GM21717 (cell line): ENCODE measurements at regions not wholly inside any gene's neighbourhood (a gene's known extent, or its start where the extent isn't known, plus 50 kb on each side); places are given as distances from the start of the nearest gene placed in this dataset.

Source experiments
- ATAC-seq: cut with Tn5 transposase; IDR thresholded peaks from one replicate; pipeline ENCODE4 v1.9.1; 2021; ENCODE audit warnings: mild to moderate bottlenecking, moderate library complexity; ENCODE audit not compliant: unreplicated experiment

DNA sequence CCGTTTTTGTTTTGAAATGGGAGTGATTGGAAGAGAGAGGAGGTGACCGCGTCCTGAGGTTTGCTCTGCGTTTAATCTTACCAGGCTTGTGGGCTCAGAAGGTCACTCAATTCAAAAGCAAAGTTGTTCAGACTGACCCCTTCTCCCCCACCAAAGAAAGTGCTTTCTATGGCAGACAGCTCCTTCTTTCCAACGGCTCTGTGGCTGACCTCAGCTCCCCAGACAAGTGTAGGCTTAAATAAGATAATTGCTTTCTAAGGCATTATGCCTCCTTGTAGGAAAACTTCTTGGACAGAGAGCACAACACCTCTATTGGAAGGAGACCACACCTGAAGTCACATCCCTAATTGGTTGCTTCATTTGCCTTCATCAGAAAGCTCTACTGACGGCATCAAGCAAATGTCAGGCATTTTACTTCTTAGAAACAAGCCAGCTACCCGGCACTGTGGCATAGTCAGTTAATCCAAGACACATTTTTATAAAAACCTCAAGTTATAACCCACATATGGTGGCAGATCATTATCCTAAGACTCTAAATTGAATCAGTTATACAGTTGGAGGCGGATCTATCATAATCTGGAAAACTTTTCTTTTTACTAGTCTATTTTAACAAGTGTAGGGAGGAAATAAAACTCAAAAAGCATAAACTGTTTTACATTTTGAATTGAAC lies 94.9 kb downstream of the TMEM174 start:
- no peak for ATAC-seq

DNA sequence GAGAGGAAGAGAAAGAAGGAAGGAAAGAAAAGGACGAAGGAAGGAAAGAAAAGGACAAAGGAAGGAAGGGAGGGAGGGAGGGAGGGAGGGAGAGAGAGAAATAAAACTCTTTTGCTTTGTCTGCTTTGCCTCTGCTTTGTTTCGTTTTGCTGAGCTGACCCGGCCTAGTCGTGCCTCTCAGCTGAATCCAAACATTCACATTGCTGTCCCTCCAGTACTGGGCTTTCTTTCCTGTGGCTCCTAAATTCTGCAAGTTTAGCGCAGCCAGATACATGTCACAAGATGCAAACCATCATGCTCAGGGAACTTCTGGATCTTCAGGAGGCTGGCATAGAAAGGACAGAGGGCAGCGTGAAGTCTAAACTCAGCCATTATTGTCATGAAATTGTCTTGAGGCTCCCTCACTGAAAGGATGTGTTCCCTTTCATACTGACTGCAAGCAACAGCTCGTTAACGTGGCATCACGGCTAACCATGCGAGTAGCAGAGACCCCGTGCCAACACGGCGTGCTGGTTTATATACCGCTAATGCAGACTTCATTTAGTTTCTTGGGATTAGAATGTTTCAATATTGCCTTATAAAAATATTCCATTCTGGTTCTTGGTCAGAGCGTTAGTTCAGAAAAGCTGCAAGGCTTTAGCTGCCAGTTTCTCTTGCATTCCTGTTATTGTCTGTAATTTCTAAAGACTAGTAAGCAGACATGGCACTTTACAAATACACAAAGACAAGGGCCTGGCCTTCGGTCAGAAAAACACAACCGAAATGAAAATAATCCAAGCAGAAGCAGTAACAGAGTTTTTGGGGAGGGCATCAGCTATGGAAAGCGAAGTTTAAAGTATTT lies 94.2 kb downstream of the TMEM174 start:
- no peak for ATAC-seq

DNA sequence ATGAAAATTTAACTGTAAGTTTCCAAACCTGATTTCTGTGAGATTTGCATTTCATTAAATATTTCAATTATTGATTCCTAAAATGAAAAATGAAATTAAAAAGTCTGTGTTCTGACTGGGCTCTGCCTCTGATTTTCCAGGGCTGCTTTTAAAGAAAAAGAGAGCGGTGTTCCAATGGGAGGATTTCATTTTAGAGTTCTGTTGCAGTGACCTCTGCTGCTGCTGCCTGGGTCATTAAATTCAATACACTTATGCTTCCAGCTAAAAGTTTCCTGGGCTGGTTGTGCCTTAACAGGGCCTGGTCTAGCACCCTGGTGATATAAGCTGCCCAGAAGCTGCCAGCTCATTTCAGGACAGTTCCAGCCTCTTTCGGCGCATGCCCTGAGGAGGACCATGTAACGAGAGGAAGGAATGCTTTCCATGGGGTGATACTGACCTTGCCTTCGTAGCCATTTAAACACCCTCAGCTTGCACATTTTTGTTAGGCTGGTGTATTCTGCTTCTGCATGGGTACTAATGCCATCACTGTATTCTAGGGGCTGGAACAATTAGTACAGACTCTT lies 93.3 kb downstream of the TMEM174 start:
- ATAC-seq: no peak

GRCh38 chr5:73265641-73266040 lies 92.6 kb downstream of the TMEM174 start:
- ATAC-seq: no peak

GRCh38 chr5:73264631-73265030 lies 91.6 kb downstream of the TMEM174 start:
- ATAC-seq: no peak

- ATAC-seq: no peak
Observed at GRCh38 chr5:73263001-73263710, 90.2 kb downstream of the TMEM174 start.

GRCh38 chr5:73256862-73257261 lies 83.9 kb downstream of the TMEM174 start:
- no peak for ATAC-seq

- no peak for ATAC-seq
Observed at GRCh38 chr5:73256462-73256861, 83.5 kb downstream of the TMEM174 start.

DNA sequence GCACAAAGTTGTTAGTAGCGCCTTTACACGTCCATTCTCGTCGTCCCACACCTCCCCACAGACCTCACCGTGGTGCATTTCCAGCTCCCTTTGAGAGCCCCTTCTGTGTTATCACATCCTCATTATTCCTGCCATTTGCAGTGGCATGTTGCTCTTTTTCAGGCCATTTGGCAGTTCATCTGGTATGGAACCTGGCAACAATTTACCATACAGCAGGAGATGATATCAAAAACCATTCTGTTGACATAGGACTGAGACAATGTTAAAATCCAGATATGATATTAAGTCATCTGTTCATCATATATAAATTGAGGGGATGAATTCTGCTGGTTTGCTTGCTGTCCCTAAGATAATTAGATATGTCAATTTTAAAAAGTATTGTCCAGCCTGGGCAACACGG lies 83.0 kb downstream of the TMEM174 start:
- ATAC-seq: no peak

- no peak for ATAC-seq
Observed at GRCh38 chr5:73254642-73255041, 81.6 kb downstream of the TMEM174 start.

- ATAC-seq: no peak
Observed at GRCh38 chr5:73253047-73253660, 80.2 kb downstream of the TMEM174 start.

DNA sequence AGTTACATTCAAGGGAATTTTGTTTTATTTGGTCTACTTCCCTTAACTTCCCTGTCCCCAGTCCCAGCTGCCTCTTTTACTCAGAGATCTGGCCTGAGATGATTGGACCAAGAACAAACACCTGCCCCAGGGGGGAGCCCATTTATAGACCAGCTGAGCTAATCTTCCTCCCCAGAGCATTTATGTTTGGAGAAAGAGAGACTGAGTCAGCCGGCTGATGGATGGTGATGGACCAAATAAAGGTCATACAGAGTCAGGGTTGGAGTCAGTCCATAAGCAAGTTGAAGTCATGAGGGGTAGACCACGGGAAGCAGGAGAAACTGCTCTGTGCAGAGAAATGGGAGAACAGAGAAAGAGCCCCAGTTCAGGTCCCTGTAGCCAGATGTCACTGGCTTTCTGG lies 77.7 kb downstream of the TMEM174 start:
- no peak for ATAC-seq

DNA sequence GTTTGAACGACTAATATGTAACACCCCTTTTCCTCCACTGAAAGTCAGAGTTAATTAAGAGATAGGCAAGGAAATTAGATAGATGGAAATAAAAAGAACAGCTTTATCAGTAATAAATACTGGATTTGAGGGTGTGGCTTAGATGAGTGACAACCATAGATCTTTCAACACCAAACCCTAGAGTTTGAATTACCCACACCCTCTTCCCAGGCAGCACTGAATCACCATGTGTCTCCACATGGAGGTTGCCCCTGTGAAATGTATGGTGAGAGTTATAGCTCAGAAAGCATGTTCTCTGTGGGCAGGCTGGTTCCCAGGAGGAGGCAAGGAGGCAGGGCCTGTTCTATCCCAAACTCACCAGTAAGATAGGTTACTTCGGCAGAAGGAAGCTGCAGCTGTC lies 69.7 kb downstream of the TMEM174 start:
- ATAC-seq: no peak

GRCh38 chr5:73238873-73239272 lies 65.9 kb downstream of the TMEM174 start:
- ATAC-seq: no peak

DNA sequence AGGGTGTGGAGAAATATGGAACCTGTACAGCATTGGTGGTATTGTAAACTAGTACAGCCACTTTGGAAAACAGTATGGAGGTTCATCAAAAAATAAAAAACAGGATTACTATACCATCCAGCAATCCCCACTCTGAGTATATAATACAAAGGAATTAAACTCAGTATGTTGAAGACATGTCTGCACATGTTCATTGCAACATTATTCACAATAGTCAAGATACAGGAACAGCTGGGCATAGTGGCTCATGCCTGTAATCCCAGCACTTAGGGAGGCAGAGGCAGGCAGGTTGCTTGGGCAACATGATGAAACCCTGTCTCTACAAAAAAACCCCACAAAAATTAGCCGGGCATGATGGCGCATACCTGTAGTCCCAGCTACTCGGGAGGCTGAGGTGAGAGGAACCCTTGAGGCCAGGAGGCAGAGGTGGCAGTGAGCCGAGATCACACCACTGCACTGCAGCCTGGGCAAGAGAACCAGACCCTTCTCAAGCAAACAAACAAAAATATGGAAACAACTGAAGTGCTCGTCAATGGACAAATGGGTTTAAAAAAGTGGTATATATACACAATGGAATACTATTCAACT lies 63.6 kb downstream of the TMEM174 start:
- ATAC-seq: no peak

- ATAC-seq: no peak
Observed at GRCh38 chr5:73234204-73234555, 61.2 kb downstream of the TMEM174 start.

DNA sequence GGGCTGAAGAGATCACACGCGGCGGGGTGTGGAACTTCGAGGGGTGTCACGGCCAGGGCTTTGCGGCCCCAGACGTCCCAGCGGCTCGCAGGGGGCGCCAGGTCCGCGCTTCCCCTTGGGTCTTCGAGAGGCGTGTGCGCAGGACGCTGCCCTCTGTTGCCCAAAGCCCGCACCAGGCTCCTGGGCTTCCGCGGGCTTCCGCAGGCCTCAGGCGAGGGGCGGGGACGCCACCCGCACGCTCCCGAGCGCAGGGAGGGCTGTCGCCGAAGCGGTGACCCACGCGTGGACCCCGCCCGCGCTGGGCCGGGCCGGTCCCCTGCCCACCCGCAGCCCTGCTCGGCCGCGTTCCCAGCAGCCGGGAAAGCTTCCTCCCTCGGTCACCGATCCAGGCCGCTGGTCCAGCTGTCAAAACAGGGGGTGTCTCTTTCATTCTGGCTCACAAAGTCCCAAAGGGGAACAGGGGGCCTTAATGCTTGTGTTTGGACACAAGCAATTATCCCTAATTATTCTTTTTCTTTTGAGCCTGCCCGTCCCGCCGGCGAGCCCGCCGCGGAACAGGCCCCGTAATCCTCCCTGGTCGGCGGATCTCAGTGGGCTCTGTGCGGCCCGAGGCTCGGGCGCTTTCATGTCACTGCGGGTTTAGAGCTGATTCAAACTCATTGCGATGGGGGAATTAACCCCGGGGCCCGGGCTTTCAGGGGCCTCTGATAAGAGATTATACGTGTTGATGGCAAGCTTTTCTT lies 60.6 kb downstream of the TMEM174 start:
- no peak for ATAC-seq

- no peak for ATAC-seq
Observed at GRCh38 chr5:73233053-73233460, 60.1 kb downstream of the TMEM174 start.

DNA sequence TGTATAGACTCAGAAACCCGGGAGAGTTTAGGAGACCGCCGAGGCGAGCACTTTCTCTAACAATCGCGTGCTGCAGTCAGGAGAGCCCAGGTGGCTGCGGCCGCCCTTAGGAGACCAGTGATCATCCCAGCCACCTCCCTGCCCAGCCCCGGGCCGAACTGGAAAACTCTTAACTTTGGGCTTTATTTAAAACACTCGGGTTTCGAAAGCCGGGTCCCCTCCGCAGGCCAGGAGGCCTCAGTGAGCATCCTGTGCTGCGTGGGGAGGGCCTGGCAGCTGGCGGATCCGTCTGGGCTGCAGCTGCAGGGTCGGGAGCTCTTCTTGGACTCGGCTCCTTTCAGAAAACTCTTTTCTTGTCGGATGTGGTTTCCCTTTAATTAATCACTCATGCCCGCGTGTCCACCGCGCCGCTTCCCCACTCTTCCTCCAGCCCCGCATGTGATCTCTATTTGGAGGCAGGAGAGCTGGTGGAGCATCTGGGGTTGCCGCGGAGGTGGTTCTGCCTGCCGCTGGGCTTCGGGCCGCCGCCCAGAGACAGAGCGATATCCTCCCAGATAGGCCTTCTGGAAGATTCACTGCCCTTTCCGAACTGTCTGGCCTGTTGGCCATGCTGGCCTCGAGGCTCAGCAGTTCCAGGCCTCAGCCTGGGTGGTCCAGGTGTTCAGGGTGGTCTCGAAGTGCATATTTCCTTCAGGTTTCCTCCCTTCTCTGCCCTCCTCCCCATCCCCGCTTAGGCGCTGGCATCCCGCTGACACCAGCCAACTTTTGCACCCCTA lies 59.5 kb downstream of the TMEM174 start:
- ATAC-seq: no peak
